Ascending aorta (tissue), 2 donors: ENCODE measurements at regions not wholly inside any gene's neighbourhood (a gene's known extent, or its start where the extent isn't known, plus 50 kb on each side); places are given as distances from the start of the nearest gene placed in this dataset.

Experiments used
- DNase-seq, 2 donors: peaks; one replicate each; pipeline ENCODE4 v3.0.0-alpha.2; 2019; ENCODE audit warnings: low spot score in 2 of 2
- H3K27ac ChIP-seq, 2 donors: fragments of 200-600 bp; sonication (generic); one replicate each; pipeline ENCODE4 v1.5.1; 2016 to 2017; ENCODE audit warnings: mild to moderate bottlenecking in 1 of 2
- H3K27me3 ChIP-seq: fragments of 200-600 bp; sonication (generic); one replicate; pipeline ENCODE4 v1.5.1; 2017
- H3K36me3 ChIP-seq, 2 donors: fragments of 200-600 bp; sonication (generic); one replicate each; pipeline ENCODE4 v1.5.1; 2016
- H3K4me1 ChIP-seq, 2 donors: fragments of 200-600 bp; sonication (generic); one replicate each; pipeline ENCODE4 v1.5.1; 2016 to 2017; ENCODE audit warnings: mild to moderate bottlenecking in 1 of 2
- H3K4me3 ChIP-seq, 2 donors: fragments of 200-600 bp; sonication (generic); one replicate each; pipeline ENCODE4 v1.5.1; 2016 to 2017; ENCODE audit warnings: mild to moderate bottlenecking in 1 of 2
- H3K9me3 ChIP-seq, 2 donors: fragments of 200-600 bp; sonication (generic); one replicate each; pipeline ENCODE4 v1.5.1; 2016
- CTCF ChIP-seq, 3 experiments: fragments of 200-600 bp in 2 of 3; fragments of 450-650 bp in 1 of 3; sonication (generic) in 2 of 3; IDR thresholded peaks; one replicate each; pipeline ENCODE4 v1.5.1; 2016 to 2019; ENCODE audit warnings: antibody characterized with exemption in 3 of 3, mild to moderate bottlenecking in 1 of 3, moderate library complexity in 1 of 3
- intact Hi-C: fragments of 100-400 bp; cut with DNase I; formaldehyde crosslinking; loops from one replicate; pipeline ENCODE4 v1.15.1; 2023

- intact Hi-C loops, result no loop called here
- no peaks in the 10 kb centered on the region for H3K36me3 ChIP-seq
These were observed 193.8 kb downstream of the RBM43 start for GRCh38 chr2:151067658-151068369.

GRCh38 chr2:151063271-151063670 lies 198.4 kb downstream of the RBM43 start:
- Histone ChIP-seq H3K36me3 (no peaks in the 10 kb centered on the region), H3K27me3 (no peaks in the 10 kb centered on the region), H3K9me3 (no peaks in the 10 kb centered on the region), H3K27ac (no peak overlapping the region), H3K4me1 (no peaks in the 10 kb centered on the region), H3K4me3 (no peak overlapping the region)
- intact Hi-C loops, result no loop called here
- TF ChIP-seq CTCF (IDR thresholded peaks at IDR 0.05), result no peak
- DNase-seq, result no peak

More at GRCh38 chr2:151067658-151068369, 193.8 kb downstream of the RBM43 start:
- TF ChIP-seq CTCF (IDR thresholded peaks at IDR 0.05), result no peak
- H3K9me3 ChIP-seq, result no peaks in the 10 kb centered on the region
- H3K4me1 ChIP-seq, result no peaks in the 10 kb centered on the region
- H3K4me3 ChIP-seq, result no peak overlapping the region
- no peak overlapping the region for H3K27ac ChIP-seq
- H3K27me3 ChIP-seq, result no peaks in the 10 kb centered on the region
- DNase-seq, result no peak

GRCh38 chr2:151060287-151060686 lies 201.4 kb downstream of the RBM43 start:
- intact Hi-C loops, result no loop called here
- Histone ChIP-seq H3K27me3 (no peaks in the 10 kb centered on the region), H3K4me1 (no peaks in the 10 kb centered on the region), H3K27ac (no peak overlapping the region), H3K4me3 (no peak overlapping the region), H3K36me3 (no peaks in the 10 kb centered on the region), H3K9me3 (no peaks in the 10 kb centered on the region)
- no peak for DNase-seq
- TF ChIP-seq CTCF (IDR thresholded peaks at IDR 0.05), result no peak

- TF ChIP-seq CTCF (IDR thresholded peaks at IDR 0.05), result no peak
- H3K27ac ChIP-seq, result no peak overlapping the region
- no peak overlapping the region for H3K4me3 ChIP-seq
- H3K9me3 ChIP-seq, result no peaks in the 10 kb centered on the region
- no peaks in the 10 kb centered on the region for H3K27me3 ChIP-seq
- intact Hi-C loops, result no loop called here
- H3K4me1 ChIP-seq, result no peaks in the 10 kb centered on the region
- H3K36me3 ChIP-seq, result no peaks in the 10 kb centered on the region
- no peak for DNase-seq
These were observed 204.8 kb downstream of the RBM43 start for GRCh38 chr2:151056870-151057269.

GRCh38 chr2:151053661-151053990 lies 208.0 kb downstream of the RBM43 start:
- Histone ChIP-seq H3K27me3 (no peaks in the 10 kb centered on the region), H3K27ac (no peak overlapping the region), H3K9me3 (no peaks in the 10 kb centered on the region), H3K4me3 (no peak overlapping the region), H3K36me3 (no peaks in the 10 kb centered on the region), H3K4me1 (no peaks in the 10 kb centered on the region)
- DNase-seq, result no peak
- no peak for TF ChIP-seq CTCF (IDR thresholded peaks at IDR 0.05)
- intact Hi-C loops, result loop anchor here (5.0 kb wide), 1 partner anchor 1456 kb away; no protein-coding TSS in a partner anchor
